Neural crest cell (in vitro differentiated cells): ENCODE measurements at regions not wholly inside any gene's neighbourhood (a gene's known extent, or its start where the extent isn't known, plus 50 kb on each side); places are given as distances from the start of the nearest gene placed in this dataset.

Source experiments
- DNase-seq: peaks from one replicate; pipeline ENCODE4 v3.0.0; 2021; ENCODE audit warnings: low read depth, mixed read lengths, low spot score
- H3K27ac Mint-ChIP-seq: one replicate; pipeline ENCODE4 v1.8.0; 2021; ENCODE audit warnings: mild to moderate bottlenecking, mixed read lengths; ENCODE audit not compliant: unreplicated experiment
- H3K27me3 Mint-ChIP-seq: 2 replicates; pipeline ENCODE4 v1.8.0; 2021; ENCODE audit warnings: low read depth, mild to moderate bottlenecking, mixed read lengths
- H3K36me3 Mint-ChIP-seq: 2 replicates; pipeline ENCODE4 v1.8.0; 2021; ENCODE audit warnings: low read depth, mild to moderate bottlenecking, mixed read lengths
- H3K4me1 Mint-ChIP-seq: 2 replicates; pipeline ENCODE4 v1.8.0; 2021; ENCODE audit warnings: mixed read lengths
- H3K4me3 Mint-ChIP-seq: one replicate; pipeline ENCODE4 v1.8.0; 2021; ENCODE audit warnings: mild to moderate bottlenecking, mixed read lengths
- H3K9me3 Mint-ChIP-seq: 2 replicates; pipeline ENCODE4 v1.8.0; 2021; ENCODE audit warnings: mixed read lengths
- CTCF ChIP-seq: fragments of 200-600 bp; sonication (generic); conservative IDR thresholded peaks from 2 replicates; pipeline ENCODE4 v1.5.0; 2021; ENCODE audit warnings: antibody characterized with exemption, mild to moderate bottlenecking

GRCh38 chr12:115636546-115636945 is 640.9 kb downstream of the MED13L start:
- DNase-seq, result no peak
- H3K9me3 Mint-ChIP-seq, result no peaks in the 10 kb centered on the region
- H3K4me3 Mint-ChIP-seq, result no peak overlapping the region
- H3K4me1 Mint-ChIP-seq, result no peaks in the 10 kb centered on the region
- H3K36me3 Mint-ChIP-seq, result no peaks in the 10 kb centered on the region
- peak overlapping the region; percentile 40 for H3K27ac Mint-ChIP-seq
- TF ChIP-seq CTCF, result no peak
- no peaks in the 10 kb centered on the region for H3K27me3 Mint-ChIP-seq

GRCh38 chr12:115632308-115632707 is 645.2 kb downstream of the MED13L start:
- TF ChIP-seq CTCF, result no peak
- Mint-ChIP-seq H3K4me3 (no peak overlapping the region), H3K36me3 (peaks cover 3% of the 10 kb centered on the region), H3K4me1 (no peaks in the 10 kb centered on the region), H3K27me3 (no peaks in the 10 kb centered on the region), H3K9me3 (peaks cover 7% of the 10 kb centered on the region), H3K27ac (no peak overlapping the region)
- DNase-seq, result no peak

DNA sequence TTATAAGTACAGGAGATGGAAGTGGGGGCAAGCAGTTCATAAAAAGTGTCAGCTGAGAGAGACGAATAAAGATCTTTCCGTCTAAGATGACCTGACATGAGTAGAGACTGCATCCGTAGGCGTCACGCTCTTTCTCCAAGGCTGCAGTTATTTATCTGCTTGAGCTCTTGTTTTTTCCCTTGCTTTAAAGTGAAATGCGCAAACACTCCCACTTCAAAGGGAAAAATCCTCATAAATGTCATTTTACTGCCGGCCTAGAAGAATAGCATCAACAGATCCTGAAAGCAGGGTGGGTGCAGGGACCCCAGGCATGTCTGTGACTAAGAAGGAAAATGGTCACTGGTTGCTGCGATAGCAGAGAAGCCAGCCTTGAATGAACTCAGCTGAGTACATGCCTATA is 647.4 kb downstream of the MED13L start:
- H3K9me3 Mint-ChIP-seq, result peaks cover 7% of the 10 kb centered on the region
- H3K36me3 Mint-ChIP-seq, result peaks cover 3% of the 10 kb centered on the region
- DNase-seq, result no peak
- TF ChIP-seq CTCF, result no peak
- H3K4me1 Mint-ChIP-seq, result no peaks in the 10 kb centered on the region
- no peak overlapping the region for H3K27ac Mint-ChIP-seq
- H3K27me3 Mint-ChIP-seq, result no peaks in the 10 kb centered on the region
- H3K4me3 Mint-ChIP-seq, result no peak overlapping the region

GRCh38 chr12:115626210-115626609 is 651.3 kb downstream of the MED13L start:
- H3K9me3 Mint-ChIP-seq, result peaks cover 7% of the 10 kb centered on the region
- H3K4me3 Mint-ChIP-seq, result no peak overlapping the region
- peaks cover 2% of the 10 kb centered on the region for H3K27me3 Mint-ChIP-seq
- peaks cover 3% of the 10 kb centered on the region for H3K36me3 Mint-ChIP-seq
- H3K4me1 Mint-ChIP-seq, result peaks cover 7% of the 10 kb centered on the region
- TF ChIP-seq CTCF, result no peak
- no peak for DNase-seq
- H3K27ac Mint-ChIP-seq, result no peak overlapping the region

GRCh38 chr12:115623764-115624334 is 653.6 kb downstream of the MED13L start:
- no peaks in the 10 kb centered on the region for H3K9me3 Mint-ChIP-seq
- TF ChIP-seq CTCF, result no peak
- H3K36me3 Mint-ChIP-seq, result no peaks in the 10 kb centered on the region
- no peak for DNase-seq
- peaks cover 2% of the 10 kb centered on the region for H3K27me3 Mint-ChIP-seq
- no peak overlapping the region for H3K4me3 Mint-ChIP-seq
- peak overlapping the region; percentile 54 for H3K27ac Mint-ChIP-seq
- peaks cover 16% of the 10 kb centered on the region for H3K4me1 Mint-ChIP-seq

DNA sequence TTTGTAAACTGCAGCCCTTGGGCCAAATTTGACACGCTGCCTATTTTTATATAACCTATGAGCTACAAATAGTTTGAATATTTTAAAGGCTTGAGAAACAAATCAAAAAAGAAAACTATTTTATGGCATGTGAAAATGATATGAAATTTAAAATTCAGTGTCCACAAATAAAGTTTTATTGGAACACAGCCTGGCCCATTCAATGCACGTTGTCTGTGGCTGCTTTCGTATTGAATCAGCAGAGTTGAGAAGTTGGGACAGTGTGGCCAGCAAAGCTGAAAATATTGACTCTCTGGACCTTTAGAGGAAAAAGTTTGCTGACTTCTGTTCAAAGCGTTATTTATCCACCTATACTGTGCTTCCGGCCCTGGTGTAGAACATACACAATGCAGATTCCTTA is 654.2 kb downstream of the MED13L start:
- no peak overlapping the region for H3K4me3 Mint-ChIP-seq
- H3K27ac Mint-ChIP-seq, result no peak overlapping the region
- peaks cover 16% of the 10 kb centered on the region for H3K4me1 Mint-ChIP-seq
- DNase-seq, result no peak
- no peak for TF ChIP-seq CTCF
- no peaks in the 10 kb centered on the region for H3K36me3 Mint-ChIP-seq
- peaks cover 1% of the 10 kb centered on the region for H3K9me3 Mint-ChIP-seq
- peaks cover 2% of the 10 kb centered on the region for H3K27me3 Mint-ChIP-seq
